Astrocyte (in vitro differentiated cells and primary cell): ENCODE measurements at regions not wholly inside any gene's neighbourhood (a gene's known extent, or its start where the extent isn't known, plus 50 kb on each side); places are given as distances from the start of the nearest gene placed in this dataset.

Experiments
- DNase-seq: peaks from one replicate; pipeline ENCODE4 v3.0.0-alpha.2; 2010; ENCODE audit warnings: low read depth
- FAIRE-seq: peaks from 2 replicates; lab custom pipeline; 2011; peaks lifted over from hg19 to GRCh38; lab: Jason Lieb, UNC
- H2AFZ ChIP-seq: 2 replicates; pipeline ENCODE4 v1.6.0; 2012; ENCODE audit warnings: low read depth, low read length, inconsistent platforms
- H3K27ac ChIP-seq: 2 replicates; pipeline ENCODE4 v1.5.1; 2011; ENCODE audit warnings: low read depth, low read length, inconsistent platforms
- H3K27me3 ChIP-seq: 2 replicates; pipeline ENCODE4 v1.6.0; 2011; ENCODE audit warnings: low read length, inconsistent platforms; ENCODE audit not compliant: insufficient read depth
- H3K36me3 ChIP-seq: 2 replicates; pipeline ENCODE4 v1.5.1; 2011; ENCODE audit warnings: low read length, inconsistent platforms; ENCODE audit not compliant: insufficient read depth
- H3K4me1 ChIP-seq: 2 replicates; pipeline ENCODE4 v1.5.1; 2011; ENCODE audit warnings: low read length, inconsistent platforms; ENCODE audit not compliant: insufficient read depth
- H3K4me2 ChIP-seq: 2 replicates; pipeline ENCODE4 v1.6.0; 2012; ENCODE audit warnings: low read length, inconsistent platforms
- H3K4me3 ChIP-seq: 2 replicates; pipeline ENCODE4 v1.5.1; 2011; ENCODE audit warnings: low read depth, mild to moderate bottlenecking, low read length, inconsistent platforms; ENCODE audit not compliant: insufficient read depth
- H3K79me2 ChIP-seq: 2 replicates; pipeline ENCODE4 v1.6.0; 2012; ENCODE audit warnings: mild to moderate bottlenecking, low read length, inconsistent platforms; ENCODE audit not compliant: insufficient read depth
- H3K9ac ChIP-seq: 2 replicates; pipeline ENCODE4 v1.6.0; 2012; ENCODE audit warnings: mild to moderate bottlenecking, low read length, inconsistent platforms
- H3K9me3 ChIP-seq: 2 replicates; pipeline ENCODE4 v1.5.1; 2012; ENCODE audit warnings: low read depth, mild to moderate bottlenecking, low read length, inconsistent platforms; ENCODE audit not compliant: insufficient read depth
- H4K20me1 ChIP-seq: 2 replicates; pipeline ENCODE4 v1.6.0; 2012; ENCODE audit warnings: low read length, inconsistent platforms; ENCODE audit not compliant: insufficient read depth
- H3K27ac Mint-ChIP-seq: one replicate; pipeline ENCODE4 v1.8.0; 2021; ENCODE audit warnings: mild to moderate bottlenecking, mixed read lengths; ENCODE audit not compliant: unreplicated experiment
- H3K27me3 Mint-ChIP-seq: one replicate; pipeline ENCODE4 v1.8.0; 2021; ENCODE audit warnings: low read depth, mixed read lengths; ENCODE audit not compliant: unreplicated experiment
- H3K36me3 Mint-ChIP-seq: one replicate; pipeline ENCODE4 v1.8.0; 2021; ENCODE audit warnings: low read depth, mixed read lengths; ENCODE audit not compliant: unreplicated experiment
- H3K4me1 Mint-ChIP-seq: one replicate; pipeline ENCODE4 v1.8.0; 2021; ENCODE audit warnings: low read depth, mixed read lengths; ENCODE audit not compliant: unreplicated experiment
- H3K4me3 Mint-ChIP-seq: one replicate; pipeline ENCODE4 v1.8.0; 2021; ENCODE audit warnings: mild to moderate bottlenecking, moderate library complexity, mixed read lengths; ENCODE audit not compliant: unreplicated experiment
- H3K9me3 Mint-ChIP-seq: one replicate; pipeline ENCODE4 v1.8.0; 2021; ENCODE audit warnings: mild to moderate bottlenecking, mixed read lengths; ENCODE audit not compliant: unreplicated experiment
- CTCF ChIP-seq: IDR thresholded peaks from 2 replicates; pipeline ENCODE4 v1.5.1; 2011; ENCODE audit warnings: low read depth, mild to moderate bottlenecking, inconsistent platforms, low read length, moderate library complexity; ENCODE audit not compliant: insufficient read depth
- EZH2 ChIP-seq: IDR thresholded peaks from 2 replicates; pipeline ENCODE4 v1.6.1; 2012; ENCODE audit warnings: mild to moderate bottlenecking, low read length, inconsistent platforms; ENCODE audit not compliant: insufficient read depth

DNA sequence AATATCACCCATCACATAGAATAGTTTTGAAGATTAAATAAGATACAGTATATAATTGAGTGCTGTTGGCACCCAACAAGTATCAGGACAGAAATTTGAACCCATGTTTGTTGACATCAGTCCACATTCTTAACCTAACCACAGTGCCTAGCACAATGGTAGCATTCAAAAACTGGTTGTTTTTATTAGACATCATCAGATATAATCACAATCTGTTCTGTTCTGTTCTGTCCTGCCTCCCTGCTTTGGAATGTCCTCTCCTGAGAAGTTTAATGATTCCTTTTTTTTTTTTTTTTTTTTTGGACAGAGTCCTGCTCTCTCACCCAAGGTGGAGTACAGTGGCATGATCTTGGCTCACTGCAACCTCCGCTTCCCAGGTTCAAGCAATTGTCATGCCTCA is 476.6 kb downstream of the RMST start:
- H3K4me1 Mint-ChIP-seq, result peaks cover 8% of the 10 kb centered on the region
- H3K9ac ChIP-seq, result no peak overlapping the region
- TF ChIP-seq EZH2, result no peak
- no peak for TF ChIP-seq CTCF
- no peak overlapping the region for H3K4me2 ChIP-seq
- DNase-seq, result no peak
- H3K36me3 ChIP-seq, result no peaks in the 10 kb centered on the region
- H3K27ac Mint-ChIP-seq, result no peak overlapping the region
- H3K27me3 Mint-ChIP-seq, result peaks cover 5% of the 10 kb centered on the region
- H3K9me3 ChIP-seq, result peaks cover 2% of the 10 kb centered on the region
- no peak overlapping the region for H3K4me3 ChIP-seq
- no peaks in the 10 kb centered on the region for H3K27me3 ChIP-seq
- H3K4me3 Mint-ChIP-seq, result no peak overlapping the region
- H3K4me1 ChIP-seq, result no peaks in the 10 kb centered on the region
- H3K27ac ChIP-seq, result no peak overlapping the region
- FAIRE-seq, result no peak
- H2AFZ ChIP-seq, result no peak overlapping the region
- H3K79me2 ChIP-seq, result no peaks in the 10 kb centered on the region
- H3K9me3 Mint-ChIP-seq, result no peaks in the 10 kb centered on the region
- no peaks in the 10 kb centered on the region for H4K20me1 ChIP-seq
- no peaks in the 10 kb centered on the region for H3K36me3 Mint-ChIP-seq

- TF ChIP-seq EZH2 (no peak), CTCF (no peak)
- Mint-ChIP-seq H3K4me3 (no peak overlapping the region), H3K9me3 (no peaks in the 10 kb centered on the region)
These were observed 477.5 kb downstream of the RMST start for GRCh38 chr12:97940105-97940504.

DNA sequence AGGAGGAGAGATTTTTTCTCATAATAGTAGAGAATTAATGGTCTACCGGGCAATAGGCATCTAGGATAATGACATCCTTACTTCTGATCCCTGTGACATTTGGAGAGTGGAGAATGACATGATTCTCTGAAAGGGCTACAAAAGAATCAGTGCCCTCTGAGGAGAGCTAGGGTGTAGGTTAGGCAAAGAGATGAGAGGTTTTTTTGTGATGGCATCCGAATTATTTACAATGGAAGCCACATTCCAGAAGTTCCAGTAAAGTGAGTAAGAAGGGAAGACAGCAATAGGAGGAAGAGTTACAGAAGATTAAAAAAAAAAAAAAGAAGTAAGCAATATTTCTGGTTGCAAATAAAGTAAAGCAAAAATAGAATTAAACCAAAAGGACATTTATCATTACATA is 478.0 kb downstream of the RMST start:
- Histone ChIP-seq H3K9me3 (peaks cover 2% of the 10 kb centered on the region), H3K4me3 (no peak overlapping the region), H3K79me2 (no peaks in the 10 kb centered on the region), H3K27ac (no peak overlapping the region), H3K4me1 (no peaks in the 10 kb centered on the region), H3K36me3 (no peaks in the 10 kb centered on the region), H3K4me2 (no peak overlapping the region), H3K27me3 (no peaks in the 10 kb centered on the region), H4K20me1 (no peaks in the 10 kb centered on the region), H2AFZ (no peak overlapping the region), H3K9ac (no peak overlapping the region)
- TF ChIP-seq EZH2 (no peak), CTCF (no peak)
- Mint-ChIP-seq H3K4me3 (no peak overlapping the region), H3K4me1 (peaks cover 14% of the 10 kb centered on the region), H3K9me3 (no peaks in the 10 kb centered on the region), H3K27me3 (peaks cover 2% of the 10 kb centered on the region), H3K27ac (no peak overlapping the region), H3K36me3 (no peaks in the 10 kb centered on the region)
- FAIRE-seq (no peak), DNase-seq (no peak)

More at GRCh38 chr12:97940105-97940504, 477.5 kb downstream of the RMST start:
- H3K36me3 ChIP-seq, result no peaks in the 10 kb centered on the region
- H3K9ac ChIP-seq, result no peak overlapping the region
- Mint-ChIP-seq H3K36me3 (no peaks in the 10 kb centered on the region), H3K27me3 (peaks cover 5% of the 10 kb centered on the region), H3K27ac (no peak overlapping the region), H3K4me1 (peaks cover 14% of the 10 kb centered on the region)
- H3K4me1 ChIP-seq, result no peaks in the 10 kb centered on the region
- H3K79me2 ChIP-seq, result no peaks in the 10 kb centered on the region
- peaks cover 2% of the 10 kb centered on the region for H3K9me3 ChIP-seq
- H2AFZ ChIP-seq, result no peak overlapping the region
- FAIRE-seq (no peak), DNase-seq (no peak)
- no peaks in the 10 kb centered on the region for H3K27me3 ChIP-seq
- no peak overlapping the region for H3K4me2 ChIP-seq
- no peak overlapping the region for H3K27ac ChIP-seq
- H4K20me1 ChIP-seq, result no peaks in the 10 kb centered on the region
- no peak overlapping the region for H3K4me3 ChIP-seq
